ENCODE measurements at regions not wholly inside any gene's neighbourhood (a gene's known extent, or its start where the extent isn't known, plus 50 kb on each side); places are given as distances from the start of the nearest gene placed in this dataset.

DNA sequence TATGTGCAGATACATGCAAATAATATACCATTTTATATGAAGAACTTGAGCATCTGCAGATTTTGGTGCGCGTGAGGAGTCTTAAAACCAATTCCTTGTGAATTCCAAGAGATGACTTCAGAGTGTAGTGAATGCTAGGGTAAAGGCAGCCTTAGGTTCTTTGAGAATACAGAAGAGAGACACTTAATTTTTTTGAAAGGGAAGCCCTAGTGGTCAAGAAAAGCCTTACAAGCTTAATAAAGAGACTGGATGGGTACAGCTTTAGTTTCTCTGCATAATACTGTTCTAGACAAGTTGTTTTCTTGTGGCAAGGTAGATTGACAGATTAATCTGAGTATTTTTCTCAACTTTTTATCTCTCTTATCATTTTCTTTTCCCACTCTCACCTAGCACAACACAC is 636.5 kb downstream of the DNAJB9 start:
- TF ChIP-seq SMC3 (IDR thresholded peaks at IDR 0.05; ENCODE audit: low read depth, low read length) (no peak), MAZ (IDR thresholded peaks at IDR 0.05; ENCODE audit: borderline replicate concordance, low read depth, low read length) (no peak), POLR2A (IDR thresholded peaks at IDR 0.05; ENCODE audit: low read depth, low read length) (no peak), CEBPB (IDR thresholded peaks at IDR 0.05; ENCODE audit: low read depth, low read length) (no peak), RFX5 (IDR thresholded peaks at IDR 0.05; ENCODE audit: low read depth, low read length) (no peak), NFE2L2 (IDR thresholded peaks at IDR 0.05; ENCODE audit: low read depth, low read length) (no peak), RAD21 (IDR thresholded peaks at IDR 0.05; ENCODE audit: low read length) (no peak), RCOR1 (IDR thresholded peaks at IDR 0.05; ENCODE audit: insufficient replicate concordance, low read length) (no peak), FOS (IDR thresholded peaks at IDR 0.05; ENCODE audit: low read depth, low read length) (no peak), MAFK (IDR thresholded peaks at IDR 0.05; ENCODE audit: low read depth, low read length) (no peak), BHLHE40 (IDR thresholded peaks at IDR 0.05; ENCODE audit: low read depth, low read length) (no peak)
- TF ChIP-seq, protein P1, sequence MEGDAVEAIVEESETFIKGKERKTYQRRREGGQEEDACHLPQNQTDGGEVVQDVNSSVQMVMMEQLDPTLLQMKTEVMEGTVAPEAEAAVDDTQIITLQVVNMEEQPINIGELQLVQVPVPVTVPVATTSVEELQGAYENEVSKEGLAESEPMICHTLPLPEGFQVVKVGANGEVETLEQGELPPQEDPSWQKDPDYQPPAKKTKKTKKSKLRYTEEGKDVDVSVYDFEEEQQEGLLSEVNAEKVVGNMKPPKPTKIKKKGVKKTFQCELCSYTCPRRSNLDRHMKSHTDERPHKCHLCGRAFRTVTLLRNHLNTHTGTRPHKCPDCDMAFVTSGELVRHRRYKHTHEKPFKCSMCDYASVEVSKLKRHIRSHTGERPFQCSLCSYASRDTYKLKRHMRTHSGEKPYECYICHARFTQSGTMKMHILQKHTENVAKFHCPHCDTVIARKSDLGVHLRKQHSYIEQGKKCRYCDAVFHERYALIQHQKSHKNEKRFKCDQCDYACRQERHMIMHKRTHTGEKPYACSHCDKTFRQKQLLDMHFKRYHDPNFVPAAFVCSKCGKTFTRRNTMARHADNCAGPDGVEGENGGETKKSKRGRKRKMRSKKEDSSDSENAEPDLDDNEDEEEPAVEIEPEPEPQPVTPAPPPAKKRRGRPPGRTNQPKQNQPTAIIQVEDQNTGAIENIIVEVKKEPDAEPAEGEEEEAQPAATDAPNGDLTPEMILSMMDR (conservative IDR thresholded peaks at IDR 0.05; ENCODE audit: low read depth, low read length): no peak
- TF ChIP-seq, protein P2, sequence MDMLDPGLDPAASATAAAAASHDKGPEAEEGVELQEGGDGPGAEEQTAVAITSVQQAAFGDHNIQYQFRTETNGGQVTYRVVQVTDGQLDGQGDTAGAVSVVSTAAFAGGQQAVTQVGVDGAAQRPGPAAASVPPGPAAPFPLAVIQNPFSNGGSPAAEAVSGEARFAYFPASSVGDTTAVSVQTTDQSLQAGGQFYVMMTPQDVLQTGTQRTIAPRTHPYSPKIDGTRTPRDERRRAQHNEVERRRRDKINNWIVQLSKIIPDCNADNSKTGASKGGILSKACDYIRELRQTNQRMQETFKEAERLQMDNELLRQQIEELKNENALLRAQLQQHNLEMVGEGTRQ (IDR thresholded peaks at IDR 0.05; ENCODE audit: low read depth, low read length): no peak
- TF ChIP-seq, protein P3, sequence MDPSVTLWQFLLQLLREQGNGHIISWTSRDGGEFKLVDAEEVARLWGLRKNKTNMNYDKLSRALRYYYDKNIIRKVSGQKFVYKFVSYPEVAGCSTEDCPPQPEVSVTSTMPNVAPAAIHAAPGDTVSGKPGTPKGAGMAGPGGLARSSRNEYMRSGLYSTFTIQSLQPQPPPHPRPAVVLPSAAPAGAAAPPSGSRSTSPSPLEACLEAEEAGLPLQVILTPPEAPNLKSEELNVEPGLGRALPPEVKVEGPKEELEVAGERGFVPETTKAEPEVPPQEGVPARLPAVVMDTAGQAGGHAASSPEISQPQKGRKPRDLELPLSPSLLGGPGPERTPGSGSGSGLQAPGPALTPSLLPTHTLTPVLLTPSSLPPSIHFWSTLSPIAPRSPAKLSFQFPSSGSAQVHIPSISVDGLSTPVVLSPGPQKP (IDR thresholded peaks at IDR 0.05; ENCODE audit: borderline replicate concordance, low read depth, low read length): no peak
